HG02840 (cell line): ENCODE measurements at regions not wholly inside any gene's neighbourhood (a gene's known extent, or its start where the extent isn't known, plus 50 kb on each side); places are given as distances from the start of the nearest gene placed in this dataset.

ENCODE experiments used
- ATAC-seq: cut with Tn5 transposase; IDR thresholded peaks from one replicate; pipeline ENCODE4 v1.9.1; 2021; ENCODE audit warnings: mild to moderate bottlenecking, moderate library complexity, moderate number of reproducible peaks; ENCODE audit not compliant: unreplicated experiment, low FRiP score

GRCh38 chr7:21194936-21195335 is 232.9 kb upstream of the SP4 start:
- no peak for ATAC-seq

GRCh38 chr7:21198921-21199320 is 229.0 kb upstream of the SP4 start:
- no peak for ATAC-seq

GRCh38 chr7:21200503-21200902 is 227.4 kb upstream of the SP4 start:
- ATAC-seq, result no peak

GRCh38 chr7:21214657-21215056 is 213.2 kb upstream of the SP4 start:
- no peak for ATAC-seq

- ATAC-seq, result no peak
These were observed 212.6 kb upstream of the SP4 start for GRCh38 chr7:21215307-21215706.

- ATAC-seq, result no peak
These were observed 210.5 kb upstream of the SP4 start for GRCh38 chr7:21217365-21217764.

- ATAC-seq, result no peak
These were observed 209.7 kb upstream of the SP4 start for GRCh38 chr7:21218155-21218554.

GRCh38 chr7:21221130-21221529 is 206.8 kb upstream of the SP4 start:
- no peak for ATAC-seq

GRCh38 chr7:21238400-21239116 is 189.3 kb upstream of the SP4 start:
- no peak for ATAC-seq

- ATAC-seq, result no peak
These were observed 184.6 kb upstream of the SP4 start for GRCh38 chr7:21243265-21243664.

- no peak for ATAC-seq
These were observed 176.6 kb upstream of the SP4 start for GRCh38 chr7:21251151-21251800.

GRCh38 chr7:21253740-21254687 is 173.9 kb upstream of the SP4 start:
- no peak for ATAC-seq

GRCh38 chr7:21256310-21256877 is 171.5 kb upstream of the SP4 start:
- no peak for ATAC-seq

- no peak for ATAC-seq
These were observed 166.9 kb upstream of the SP4 start for GRCh38 chr7:21260939-21261338.

- no peak for ATAC-seq
These were observed 166.0 kb upstream of the SP4 start for GRCh38 chr7:21261627-21262594.

GRCh38 chr7:21269021-21269420 is 158.9 kb upstream of the SP4 start:
- ATAC-seq, result no peak

GRCh38 chr7:21276471-21277035 is 151.3 kb upstream of the SP4 start:
- ATAC-seq, result no peak

GRCh38 chr7:21278944-21279343 is 148.9 kb upstream of the SP4 start:
- ATAC-seq, result no peak

GRCh38 chr7:21281193-21281592 is 146.7 kb upstream of the SP4 start:
- ATAC-seq, result no peak
